Smooth muscle cell (in vitro differentiated cells): ENCODE measurements at regions not wholly inside any gene's neighbourhood (a gene's known extent, or its start where the extent isn't known, plus 50 kb on each side); places are given as distances from the start of the nearest gene placed in this dataset.

Experiments used
- DNase-seq: peaks from one replicate; lab custom pipeline; 2025; ENCODE audit not compliant: unreplicated experiment; lab: John Stamatoyannopoulos, UW
- H2AFZ ChIP-seq: fragments of 200-600 bp; sonication (generic); 2 replicates; pipeline ENCODE4 v1.6.0; 2016; ENCODE audit warnings: antibody characterized with exemption, low read depth, mild to moderate bottlenecking
- H3F3A ChIP-seq: fragments of 200-600 bp; sonication (generic); 2 replicates; pipeline ENCODE4 v1.6.0; 2017; ENCODE audit warnings: antibody characterized with exemption, low read depth
- H3K27ac ChIP-seq: fragments of 200-600 bp; sonication (generic); 2 replicates; pipeline ENCODE4 v1.5.1; 2016; ENCODE audit warnings: low read depth, mild to moderate bottlenecking
- H3K27me3 ChIP-seq: fragments of 200-600 bp; sonication (generic); 2 replicates; pipeline ENCODE4 v1.6.1; 2016; ENCODE audit warnings: low read depth, mild to moderate bottlenecking
- H3K36me3 ChIP-seq: fragments of 200-600 bp; sonication (generic); 2 replicates; pipeline ENCODE4 v1.5.1; 2016; ENCODE audit warnings: low read depth
- H3K4me1 ChIP-seq: fragments of 200-600 bp; sonication (generic); 2 replicates; pipeline ENCODE4 v1.5.1; 2016; ENCODE audit warnings: low read depth
- H3K4me2 ChIP-seq: fragments of 200-600 bp; sonication (generic); 2 replicates; pipeline ENCODE4 v1.6.0; 2016; ENCODE audit warnings: mild to moderate bottlenecking
- H3K4me3 ChIP-seq: fragments of 200-600 bp; sonication (generic); 2 replicates; pipeline ENCODE4 v1.5.1; 2016; ENCODE audit warnings: mild to moderate bottlenecking
- H3K79me2 ChIP-seq: fragments of 200-600 bp; sonication (generic); 2 replicates; pipeline ENCODE4 v1.6.0; 2016; ENCODE audit warnings: low read depth, mild to moderate bottlenecking
- H3K9ac ChIP-seq: fragments of 200-600 bp; sonication (generic); 2 replicates; pipeline ENCODE4 v1.6.0; 2016; ENCODE audit warnings: low read depth
- H3K9me3 ChIP-seq: fragments of 200-600 bp; sonication (generic); replicated peaks from 2 replicates; pipeline ENCODE4 v1.5.1; 2016; ENCODE audit warnings: low read depth
- H4K20me1 ChIP-seq: fragments of 200-600 bp; sonication (generic); 2 replicates; pipeline ENCODE4 v1.6.0; 2016; ENCODE audit warnings: low read depth
- CTCF ChIP-seq: fragments of 200-600 bp; sonication (generic); IDR thresholded peaks from 2 replicates; pipeline ENCODE4 v1.5.1; 2017; ENCODE audit warnings: borderline replicate concordance, mild to moderate bottlenecking, antibody characterized with exemption; ENCODE audit not compliant: insufficient read depth, poor library complexity, severe bottlenecking
- WGBS: methylation state at CpG from one replicate; pipeline ENCODE4 v1.1.7; 2016; ENCODE audit warnings: low lambda C conversion rate; 5-methylcytosine and 5-hydroxymethylcytosine counted together

GRCh38 chrX:116801943-116802342 lies 339.2 kb upstream of the CT83 start:
- Histone ChIP-seq H3K27ac (no peak overlapping the region), H3K4me2 (no peak overlapping the region)

GRCh38 chrX:116781926-116782325 lies 319.1 kb upstream of the CT83 start:
- no peak overlapping the region for H3K4me3 ChIP-seq
- H3K4me1 ChIP-seq = no peaks in the 10 kb centered on the region
- no peak for DNase-seq
- TF ChIP-seq CTCF = no peak
- WGBS = 85% methylated on average over 4 of the region's 4 CpGs
- H3K27ac ChIP-seq = no peak overlapping the region
- H3K27me3 ChIP-seq = no peaks in the 10 kb centered on the region
- no peak overlapping the region for H3K9ac ChIP-seq
- H2AFZ ChIP-seq = no peak overlapping the region
- no peaks in the 10 kb centered on the region for H3F3A ChIP-seq
- no peaks in the 10 kb centered on the region for H4K20me1 ChIP-seq
- no peaks in the 10 kb centered on the region for H3K9me3 ChIP-seq
- H3K36me3 ChIP-seq = no peaks in the 10 kb centered on the region
- no peak overlapping the region for H3K4me2 ChIP-seq
- H3K79me2 ChIP-seq = no peaks in the 10 kb centered on the region

More at GRCh38 chrX:116801943-116802342, 339.2 kb upstream of the CT83 start:
- no peaks in the 10 kb centered on the region for H3K9me3 ChIP-seq
- no peaks in the 10 kb centered on the region for H3F3A ChIP-seq
- H3K4me3 ChIP-seq = no peak overlapping the region
- H3K4me1 ChIP-seq = no peaks in the 10 kb centered on the region
- no peak for TF ChIP-seq CTCF
- H4K20me1 ChIP-seq = no peaks in the 10 kb centered on the region
- H3K9ac ChIP-seq = no peak overlapping the region
- H2AFZ ChIP-seq = no peak overlapping the region
- H3K27me3 ChIP-seq = no peaks in the 10 kb centered on the region
- DNase-seq = no peak
- H3K36me3 ChIP-seq = no peaks in the 10 kb centered on the region
- H3K79me2 ChIP-seq = no peaks in the 10 kb centered on the region

GRCh38 chrX:116757491-116757890 lies 294.7 kb upstream of the CT83 start:
- no peak overlapping the region for H3K27ac ChIP-seq
- TF ChIP-seq CTCF = no peak

GRCh38 chrX:116756958-116757357 lies 294.2 kb upstream of the CT83 start:
- Histone ChIP-seq H3K4me2 (no peak overlapping the region), H3K4me3 (no peak overlapping the region), H3K79me2 (no peaks in the 10 kb centered on the region), H3K27me3 (no peaks in the 10 kb centered on the region), H3K4me1 (no peaks in the 10 kb centered on the region), H3K9me3 (no peaks in the 10 kb centered on the region), H3K9ac (no peak overlapping the region), H3F3A (no peaks in the 10 kb centered on the region), H3K27ac (no peak overlapping the region), H3K36me3 (no peaks in the 10 kb centered on the region), H2AFZ (no peak overlapping the region), H4K20me1 (no peaks in the 10 kb centered on the region)
- WGBS = 100% methylated on average over 1 of the region's 1 CpG
- no peak for TF ChIP-seq CTCF
- DNase-seq = no peak

More at GRCh38 chrX:116757491-116757890, 294.7 kb upstream of the CT83 start:
- DNase-seq = no peak
- H2AFZ ChIP-seq = no peak overlapping the region
- no peaks in the 10 kb centered on the region for H3K9me3 ChIP-seq
- no peak overlapping the region for H3K4me2 ChIP-seq
- no peak overlapping the region for H3K4me3 ChIP-seq
- H3K27me3 ChIP-seq = no peaks in the 10 kb centered on the region
- H3F3A ChIP-seq = no peaks in the 10 kb centered on the region
- H3K4me1 ChIP-seq = no peaks in the 10 kb centered on the region
- H3K79me2 ChIP-seq = no peaks in the 10 kb centered on the region
- H4K20me1 ChIP-seq = no peaks in the 10 kb centered on the region
- no peaks in the 10 kb centered on the region for H3K36me3 ChIP-seq
- no peak overlapping the region for H3K9ac ChIP-seq
